ENCODE measurements at regions not wholly inside any gene's neighbourhood (a gene's known extent, or its start where the extent isn't known, plus 50 kb on each side); places are given as distances from the start of the nearest gene placed in this dataset.

GRCh38 chr13:34826432-34826831 is 115.6 kb upstream of the NBEA start:
- TF ChIP-seq CTCF (conservative IDR thresholded peaks at IDR 0.05; ENCODE audit: low read depth, low read length) = no peak
- no peak for TF ChIP-seq MAFK (IDR thresholded peaks at IDR 0.05; ENCODE audit: low read depth, low read length)
- no peak for TF ChIP-seq MXI1 (IDR thresholded peaks at IDR 0.05; ENCODE audit: borderline replicate concordance, low read depth, low read length)
- no peak for TF ChIP-seq POLR2A (IDR thresholded peaks at IDR 0.05; ENCODE audit: low read depth, low read length)
- TF ChIP-seq ELK1 (IDR thresholded peaks at IDR 0.05; ENCODE audit: borderline replicate concordance, low read depth, low read length) = no peak
- TF ChIP-seq RAD21 (IDR thresholded peaks at IDR 0.05; ENCODE audit: low read length) = no peak
- no peak for TF ChIP-seq NFE2L2 (IDR thresholded peaks at IDR 0.05; ENCODE audit: low read depth, low read length)
- TF ChIP-seq CHD1 (IDR thresholded peaks at IDR 0.05; ENCODE audit: low read depth, low read length) = no peak
- TF ChIP-seq USF2 (IDR thresholded peaks at IDR 0.05; ENCODE audit: low read depth, low read length) = no peak

Data from IMR-90 (cell line).